Activated CD8-positive, alpha-beta T cell treated with anti-CD3 and anti-CD28 coated beads, Interleukin-2, amount 10 ng/mL, durations not matched to agents 7 days and 5 days (primary cell): ENCODE measurements at regions not wholly inside any gene's neighbourhood (a gene's known extent, or its start where the extent isn't known, plus 50 kb on each side); places are given as distances from the start of the nearest gene placed in this dataset.

Experiments used
- ATAC-seq: fragments of 150-1000 bp; cut with Tn5 transposase; one replicate; pipeline ENCODE4 v1.10.0; 2021; ENCODE audit warnings: moderate library complexity
- CTCF ChIA-PET: fragments of 350-600 bp; sonication (Branson Sonifier 250); formaldehyde crosslinking; loops from one replicate; lab custom pipeline; 2021; ENCODE audit warnings: antibody characterized with exemption; lab: Charles Lee
- POLR2A ChIA-PET: fragments of 350-600 bp; sonication (Branson Sonifier 250); formaldehyde crosslinking; loops from one replicate; lab custom pipeline; 2021; ENCODE audit warnings: antibody characterized with exemption; lab: Charles Lee
- DNase-seq: peaks from one replicate; pipeline ENCODE4 v3.0.0-alpha.2; 2020
- H3K27ac Mint-ChIP-seq: one replicate; pipeline ENCODE4 v1.8.0; 2021; ENCODE audit warnings: mild to moderate bottlenecking, mixed read lengths
- H3K27me3 Mint-ChIP-seq: one replicate; pipeline ENCODE4 v1.8.0; 2021; ENCODE audit warnings: low read depth, mixed read lengths
- H3K36me3 Mint-ChIP-seq: one replicate; pipeline ENCODE4 v1.8.0; 2021; ENCODE audit warnings: low read depth, mixed read lengths
- H3K4me1 Mint-ChIP-seq: one replicate; pipeline ENCODE4 v1.8.0; 2021; ENCODE audit warnings: low read depth, mixed read lengths
- H3K4me3 Mint-ChIP-seq: one replicate; pipeline ENCODE4 v1.8.0; 2021; ENCODE audit warnings: mild to moderate bottlenecking, mixed read lengths
- H3K9me3 Mint-ChIP-seq: one replicate; pipeline ENCODE4 v1.8.0; 2022; ENCODE audit warnings: mixed read lengths; ENCODE audit not compliant: insufficient read depth

GRCh38 chr3:26350853-26351252, 271.7 kb upstream of the LRRC3B start:
- ChIA-PET POLR2A (no interaction called here), CTCF (no interaction called here)
- no peak overlapping the region for H3K27ac Mint-ChIP-seq
- no peak overlapping the region for H3K4me3 Mint-ChIP-seq
- no peaks in the 10 kb centered on the region for H3K4me1 Mint-ChIP-seq
- ATAC-seq (no peak), DNase-seq (no peak)
- H3K27me3 Mint-ChIP-seq, result no peaks in the 10 kb centered on the region
- peaks cover 13% of the 10 kb centered on the region for H3K9me3 Mint-ChIP-seq
- no peaks in the 10 kb centered on the region for H3K36me3 Mint-ChIP-seq

- Mint-ChIP-seq H3K27me3 (no peaks in the 10 kb centered on the region), H3K27ac (no peak overlapping the region), H3K9me3 (peaks cover 13% of the 10 kb centered on the region), H3K4me1 (no peaks in the 10 kb centered on the region), H3K36me3 (no peaks in the 10 kb centered on the region), H3K4me3 (no peak overlapping the region)
- ChIA-PET CTCF (no interaction called here), POLR2A (no interaction called here)
- ATAC-seq, result no peak
- DNase-seq, result no peak
Observed at GRCh38 chr3:26353097-26353496, 269.5 kb upstream of the LRRC3B start.

DNA sequence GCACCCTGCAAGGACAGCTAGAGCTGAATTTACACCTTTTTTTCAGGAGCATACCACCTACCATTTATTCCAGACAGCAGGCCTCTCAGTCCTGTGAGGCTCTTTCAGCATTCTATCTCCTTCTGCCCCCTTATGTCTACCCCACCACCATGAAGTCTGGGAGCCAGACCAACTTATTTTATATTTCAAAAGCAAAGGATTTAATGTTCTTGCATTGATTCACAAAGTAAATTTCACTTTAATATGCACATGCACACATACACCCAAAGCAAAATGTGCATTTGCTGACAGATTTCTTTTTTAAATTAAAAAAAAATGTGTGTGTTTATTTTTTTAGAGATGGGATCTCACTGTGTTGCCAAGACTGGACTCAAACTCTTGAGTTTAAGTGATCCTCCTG, 264.2 kb upstream of the LRRC3B start:
- POLR2A ChIA-PET, result no interaction called here
- H3K9me3 Mint-ChIP-seq, result no peaks in the 10 kb centered on the region
- H3K36me3 Mint-ChIP-seq, result no peaks in the 10 kb centered on the region
- H3K4me3 Mint-ChIP-seq, result no peak overlapping the region
- no peaks in the 10 kb centered on the region for H3K27me3 Mint-ChIP-seq
- ATAC-seq (no peak), DNase-seq (no peak)
- no peaks in the 10 kb centered on the region for H3K4me1 Mint-ChIP-seq
- H3K27ac Mint-ChIP-seq, result no peak overlapping the region
- CTCF ChIA-PET, result no interaction called here

- peaks cover 12% of the 10 kb centered on the region for H3K9me3 Mint-ChIP-seq
Observed at GRCh38 chr3:26365706-26366105, 256.9 kb upstream of the LRRC3B start.

GRCh38 chr3:26368312-26368711, 254.3 kb upstream of the LRRC3B start:
- Mint-ChIP-seq H3K27ac (no peak overlapping the region), H3K27me3 (no peaks in the 10 kb centered on the region), H3K36me3 (no peaks in the 10 kb centered on the region), H3K9me3 (peaks cover 12% of the 10 kb centered on the region), H3K4me1 (no peaks in the 10 kb centered on the region), H3K4me3 (no peak overlapping the region)
- ChIA-PET POLR2A (no interaction called here), CTCF (no interaction called here)
- ATAC-seq, result no peak
- no peak for DNase-seq

More at GRCh38 chr3:26365706-26366105, 256.9 kb upstream of the LRRC3B start:
- H3K27ac Mint-ChIP-seq, result no peak overlapping the region
- no peaks in the 10 kb centered on the region for H3K27me3 Mint-ChIP-seq
- no peaks in the 10 kb centered on the region for H3K4me1 Mint-ChIP-seq
- CTCF ChIA-PET, result no interaction called here
- DNase-seq, result no peak
- no peak overlapping the region for H3K4me3 Mint-ChIP-seq
- POLR2A ChIA-PET, result no interaction called here
- ATAC-seq, result no peak
- no peaks in the 10 kb centered on the region for H3K36me3 Mint-ChIP-seq

- Mint-ChIP-seq H3K4me1 (no peaks in the 10 kb centered on the region), H3K9me3 (peaks cover 12% of the 10 kb centered on the region), H3K27me3 (no peaks in the 10 kb centered on the region), H3K36me3 (no peaks in the 10 kb centered on the region), H3K4me3 (no peak overlapping the region), H3K27ac (no peak overlapping the region)
- ATAC-seq (no peak), DNase-seq (no peak)
- POLR2A ChIA-PET, result no interaction called here
- CTCF ChIA-PET, result interaction anchor here (0.7 kb wide), 1 partner anchor 96 kb away, joined by 3 read pairs; no protein-coding TSS in a partner anchor
Observed at GRCh38 chr3:26369133-26369532, 253.4 kb upstream of the LRRC3B start.

GRCh38 chr3:26375843-26376530, 246.6 kb upstream of the LRRC3B start:
- no peak for DNase-seq
- no peaks in the 10 kb centered on the region for H3K27me3 Mint-ChIP-seq
- H3K36me3 Mint-ChIP-seq, result no peaks in the 10 kb centered on the region
- H3K27ac Mint-ChIP-seq, result no peak overlapping the region
- no peak overlapping the region for H3K4me3 Mint-ChIP-seq
- POLR2A ChIA-PET, result no interaction called here
- H3K9me3 Mint-ChIP-seq, result no peaks in the 10 kb centered on the region
- no peak for ATAC-seq
- CTCF ChIA-PET, result no interaction called here
- H3K4me1 Mint-ChIP-seq, result no peaks in the 10 kb centered on the region

GRCh38 chr3:26381411-26381810, 241.2 kb upstream of the LRRC3B start:
- Mint-ChIP-seq H3K27me3 (no peaks in the 10 kb centered on the region), H3K4me1 (no peaks in the 10 kb centered on the region), H3K27ac (no peak overlapping the region), H3K9me3 (no peaks in the 10 kb centered on the region), H3K4me3 (no peak overlapping the region), H3K36me3 (no peaks in the 10 kb centered on the region)
- no peak for DNase-seq
- no peak for ATAC-seq
- CTCF ChIA-PET, result no interaction called here
- POLR2A ChIA-PET, result no interaction called here

DNA sequence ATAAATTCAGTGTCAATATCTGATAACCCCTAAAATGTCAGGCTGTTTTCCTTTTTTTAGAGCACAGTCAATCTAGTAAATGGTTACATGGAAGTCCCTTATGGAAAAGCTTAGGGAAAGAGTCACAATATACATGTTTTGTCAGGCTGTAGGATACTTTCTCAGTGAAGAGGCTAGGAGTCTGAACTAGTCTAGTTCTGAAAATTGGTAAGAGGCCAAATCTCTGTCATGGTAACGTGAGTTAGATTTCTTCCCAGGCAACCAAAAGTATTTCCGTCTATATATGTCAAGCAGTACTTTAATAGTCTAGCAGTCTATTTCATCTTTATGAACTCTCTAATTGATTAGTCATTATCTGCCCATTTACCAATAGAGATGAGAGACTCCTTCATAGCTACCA, 215.9 kb upstream of the LRRC3B start:
- DNase-seq (no peak), ATAC-seq (no peak)
- Mint-ChIP-seq H3K36me3 (no peaks in the 10 kb centered on the region), H3K9me3 (peaks cover 19% of the 10 kb centered on the region), H3K4me3 (no peak overlapping the region), H3K4me1 (no peaks in the 10 kb centered on the region), H3K27ac (no peak overlapping the region), H3K27me3 (no peaks in the 10 kb centered on the region)
- ChIA-PET POLR2A (no interaction called here), CTCF (no interaction called here)

GRCh38 chr3:26418553-26418952, 204.0 kb upstream of the LRRC3B start:
- CTCF ChIA-PET, result no interaction called here
- POLR2A ChIA-PET, result no interaction called here
- H3K9me3 Mint-ChIP-seq, result peaks cover 6% of the 10 kb centered on the region
- no peaks in the 10 kb centered on the region for H3K4me1 Mint-ChIP-seq
- no peaks in the 10 kb centered on the region for H3K27me3 Mint-ChIP-seq
- H3K36me3 Mint-ChIP-seq, result no peaks in the 10 kb centered on the region
- H3K4me3 Mint-ChIP-seq, result no peak overlapping the region
- ATAC-seq (no peak), DNase-seq (no peak)
- no peak overlapping the region for H3K27ac Mint-ChIP-seq

DNA sequence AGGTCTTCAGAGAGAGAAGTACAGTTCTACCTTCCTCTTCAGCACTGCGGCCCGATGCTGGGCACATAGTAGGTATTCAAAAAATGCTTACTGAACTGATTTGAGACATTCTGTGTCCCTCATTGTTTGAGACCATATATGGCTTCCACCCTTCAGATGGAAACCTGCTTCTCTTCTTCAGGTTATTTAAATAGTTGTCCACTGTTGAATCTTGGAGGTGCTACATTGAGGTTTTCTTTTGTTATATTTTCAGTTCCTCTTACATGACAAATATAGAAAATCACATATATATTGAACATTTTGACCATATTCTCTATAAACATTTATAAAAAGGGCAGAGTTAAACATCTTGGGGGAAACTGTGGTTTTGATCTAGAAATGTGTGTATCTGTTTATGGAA, 200.2 kb upstream of the LRRC3B start:
- H3K36me3 Mint-ChIP-seq, result no peaks in the 10 kb centered on the region
- ATAC-seq (no peak), DNase-seq (no peak)
- CTCF ChIA-PET, result no interaction called here
- H3K27ac Mint-ChIP-seq, result no peak overlapping the region
- H3K4me1 Mint-ChIP-seq, result no peaks in the 10 kb centered on the region
- no peak overlapping the region for H3K4me3 Mint-ChIP-seq
- POLR2A ChIA-PET, result no interaction called here
- H3K9me3 Mint-ChIP-seq, result peaks cover 4% of the 10 kb centered on the region
- no peaks in the 10 kb centered on the region for H3K27me3 Mint-ChIP-seq

DNA sequence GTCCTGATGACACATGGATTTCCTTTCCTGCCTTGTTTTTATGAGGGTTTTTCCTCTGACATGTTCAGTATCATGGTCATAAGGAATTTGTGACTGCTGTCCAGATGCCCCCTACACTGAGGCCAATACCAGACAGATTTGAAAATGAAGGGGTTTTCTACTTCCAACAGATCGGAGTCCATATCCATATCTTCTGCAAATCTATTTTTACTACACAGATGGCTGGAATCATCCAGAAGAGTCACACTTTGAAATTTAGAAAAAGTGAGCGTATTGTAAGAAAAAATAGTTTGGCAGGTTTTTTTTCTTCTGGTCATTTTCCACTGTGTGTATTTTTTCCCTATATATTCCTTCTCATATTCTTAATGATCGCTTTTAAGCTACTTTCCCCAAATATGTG, 197.5 kb upstream of the LRRC3B start:
- DNase-seq, result no peak
- no peak overlapping the region for H3K27ac Mint-ChIP-seq
- CTCF ChIA-PET, result no interaction called here

GRCh38 chr3:26428992-26429391, 193.6 kb upstream of the LRRC3B start:
- Mint-ChIP-seq H3K9me3 (no peaks in the 10 kb centered on the region), H3K27me3 (no peaks in the 10 kb centered on the region), H3K27ac (no peak overlapping the region), H3K36me3 (no peaks in the 10 kb centered on the region), H3K4me1 (no peaks in the 10 kb centered on the region), H3K4me3 (no peak overlapping the region)
- DNase-seq, result no peak
- POLR2A ChIA-PET, result no interaction called here
- CTCF ChIA-PET, result no interaction called here
- ATAC-seq, result no peak

More for the DNA sequence above, 197.5 kb upstream of the LRRC3B start:
- peaks cover 4% of the 10 kb centered on the region for H3K9me3 Mint-ChIP-seq
- no peak for ATAC-seq
- H3K4me3 Mint-ChIP-seq, result no peak overlapping the region
- H3K27me3 Mint-ChIP-seq, result no peaks in the 10 kb centered on the region
- H3K4me1 Mint-ChIP-seq, result no peaks in the 10 kb centered on the region
- POLR2A ChIA-PET, result no interaction called here
- no peaks in the 10 kb centered on the region for H3K36me3 Mint-ChIP-seq
